PC-9 (cell line): ENCODE measurements at regions not wholly inside any gene's neighbourhood (a gene's known extent, or its start where the extent isn't known, plus 50 kb on each side); places are given as distances from the start of the nearest gene placed in this dataset.
"Not testable (repeated sequence)": the region's sequence is repeated elsewhere in the genome, so short reads cannot be mapped to it uniquely, and the experiment has no call there.

Source experiments
- BruUV-seq: library from RNA; stranded (reverse); fragments of 400-500 nt; replicated peaks from 2 replicates; lab custom pipeline; 2021; lab: Mats Ljungman, UMichigan
- CTCF ChIA-PET: fragments of 300-600 bp; sonication (Branson Sonifier 250); formaldehyde crosslinking; loops from one replicate; lab custom pipeline; 2022; ENCODE audit warnings: antibody characterized with exemption; lab: Charles Lee
- POLR2A ChIA-PET: fragments of 300-600 bp; sonication (Branson Sonifier 250); formaldehyde crosslinking; loops from one replicate; lab custom pipeline; 2022; ENCODE audit warnings: antibody characterized with exemption; ENCODE audit not compliant: unreplicated experiment; lab: Charles Lee
- DNase-seq, 2 experiments: peaks; one replicate each; pipeline versions ENCODE4 v3.0.0 to v3.0.0-alpha.2; 2015 to 2022; ENCODE audit warnings: mixed read lengths in 1 of 2
- H2AFZ ChIP-seq: fragments of 200-600 bp; sonication (generic); 2 replicates; pipeline ENCODE4 v1.8.1; 2017; ENCODE audit warnings: antibody characterized with exemption
- H3F3A ChIP-seq: fragments of 200-600 bp; sonication (generic); 2 replicates; pipeline ENCODE4 v1.8.1; 2017; ENCODE audit warnings: antibody characterized with exemption, mild to moderate bottlenecking, low read depth; ENCODE audit not compliant: insufficient read depth
- H3K27ac ChIP-seq: fragments of 200-600 bp; sonication (generic); 2 replicates; pipeline ENCODE4 v1.6.1; 2016; ENCODE audit warnings: mixed run types
- H3K27me3 ChIP-seq: fragments of 200-600 bp; sonication (generic); 2 replicates; pipeline ENCODE4 v1.6.1; 2016; ENCODE audit warnings: low read depth, mixed run types; ENCODE audit not compliant: insufficient read depth
- H3K36me3 ChIP-seq: fragments of 200-600 bp; sonication (generic); 2 replicates; pipeline ENCODE4 v1.6.1; 2016; ENCODE audit warnings: low read depth, mixed run types
- H3K4me1 ChIP-seq: fragments of 200-600 bp; sonication (generic); replicated peaks from 2 replicates; pipeline ENCODE4 v1.6.1; 2016; ENCODE audit warnings: mixed run types; ENCODE audit not compliant: insufficient read depth
- H3K4me2 ChIP-seq: fragments of 200-600 bp; sonication (generic); 2 replicates; pipeline ENCODE4 v1.6.1; 2017; ENCODE audit warnings: mixed run types
- H3K4me3 ChIP-seq: fragments of 200-600 bp; sonication (generic); 2 replicates; pipeline ENCODE4 v1.6.1; 2016; ENCODE audit warnings: mixed run types
- H3K79me2 ChIP-seq: fragments of 200-600 bp; sonication (generic); 2 replicates; pipeline ENCODE4 v1.6.1; 2017; ENCODE audit warnings: low read depth, mixed run types
- H3K9me2 ChIP-seq: fragments of 200-600 bp; sonication (generic); 2 replicates; pipeline ENCODE4 v1.8.1; 2017; ENCODE audit warnings: mild to moderate bottlenecking; ENCODE audit not compliant: insufficient read depth
- H3K9me3 ChIP-seq: fragments of 200-600 bp; sonication (generic); 2 replicates; pipeline ENCODE4 v1.8.1; 2016; ENCODE audit warnings: low read depth; ENCODE audit not compliant: insufficient read depth
- H4K20me1 ChIP-seq: fragments of 200-600 bp; sonication (generic); 2 replicates; pipeline ENCODE4 v1.8.1; 2017; ENCODE audit not compliant: insufficient read depth
- intact Hi-C: fragments of 100-400 bp; cut with micrococcal nuclease; formaldehyde crosslinking; loops from one replicate; pipeline ENCODE4 v1.10.0; 2022; ENCODE audit not compliant: unreplicated experiment

DNA sequence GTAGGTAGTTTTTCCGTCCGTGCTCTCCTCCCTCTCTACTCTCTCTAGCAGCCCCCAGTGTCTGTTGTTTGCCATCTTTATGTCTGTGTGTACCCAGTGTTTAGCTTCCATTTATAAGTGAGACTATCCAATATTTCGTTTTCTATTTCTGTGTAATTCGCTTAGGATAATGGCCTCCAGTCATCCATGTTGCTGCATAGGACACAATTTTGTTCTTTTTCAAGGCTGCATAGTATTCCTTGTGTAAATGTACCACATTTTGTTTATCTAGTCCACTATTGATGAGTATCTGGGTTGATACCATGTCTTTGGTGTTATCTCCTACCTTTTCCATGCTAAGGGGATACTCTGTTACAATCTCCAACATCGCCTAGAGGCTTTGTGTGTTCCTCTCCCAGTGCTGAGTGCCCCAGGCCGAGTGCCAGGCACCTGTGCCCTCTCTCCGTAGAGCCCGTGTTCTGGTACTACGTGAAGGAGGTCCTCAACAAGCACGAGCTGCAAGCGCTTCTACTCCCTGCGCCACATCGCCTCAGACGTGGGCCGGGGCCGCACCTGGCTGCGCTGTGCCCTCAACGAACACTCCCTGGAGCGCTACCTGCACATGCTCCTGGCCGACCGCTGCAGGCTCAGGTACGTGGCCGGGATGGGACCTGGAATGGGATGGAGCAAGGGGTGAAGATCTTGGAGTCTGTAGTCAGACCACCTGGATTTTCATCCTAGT, 51.0 kb downstream of the NPIPB11 start:
- H3K27me3 ChIP-seq, H3K4me3 ChIP-seq, intact Hi-C loops, H3K4me1 ChIP-seq, H3K27ac ChIP-seq, H3K9me3 ChIP-seq, H3K79me2 ChIP-seq, DNase-seq, H2AFZ ChIP-seq, H3K4me2 ChIP-seq, H3F3A ChIP-seq, POLR2A ChIA-PET, H4K20me1 ChIP-seq, BruUV-seq, H3K36me3 ChIP-seq, H3K9me2 ChIP-seq: not testable (repeated sequence)
- CTCF ChIA-PET, result interaction anchor here (0.6 kb wide), 1 partner anchor 464 kb away, joined by 8 read pairs; no protein-coding TSS in a partner anchor

DNA sequence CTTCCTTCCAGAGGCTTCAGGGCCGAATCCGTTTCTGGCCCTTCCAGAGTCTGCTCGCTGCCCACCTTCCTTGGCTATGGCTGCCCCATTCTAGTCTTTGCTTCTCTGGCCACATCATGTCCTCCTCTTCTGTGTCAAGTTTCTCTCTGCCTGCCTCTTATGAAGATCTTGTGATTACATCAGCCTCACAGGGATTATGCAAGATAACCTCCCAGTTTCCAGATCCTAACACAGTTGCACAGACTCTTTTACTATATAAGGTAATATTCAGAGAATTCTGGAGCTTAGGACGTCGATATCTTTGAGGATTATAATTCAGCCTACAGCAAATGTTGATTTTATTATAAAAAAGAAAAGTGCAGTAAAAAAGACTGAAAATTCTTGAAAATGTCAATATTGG, 52.1 kb downstream of the NPIPB11 start:
- DNase-seq, intact Hi-C loops, H3K9me3 ChIP-seq, CTCF ChIA-PET, H3K4me2 ChIP-seq, H3K36me3 ChIP-seq, H3K4me3 ChIP-seq, H3F3A ChIP-seq, H3K9me2 ChIP-seq, POLR2A ChIA-PET, H3K79me2 ChIP-seq, BruUV-seq, H4K20me1 ChIP-seq, H3K27ac ChIP-seq, H3K27me3 ChIP-seq, H2AFZ ChIP-seq: not testable (repeated sequence)
- peaks cover 12% of the 10 kb centered on the region; the same call in 1 of the 2 replicates for H3K4me1 ChIP-seq

DNA sequence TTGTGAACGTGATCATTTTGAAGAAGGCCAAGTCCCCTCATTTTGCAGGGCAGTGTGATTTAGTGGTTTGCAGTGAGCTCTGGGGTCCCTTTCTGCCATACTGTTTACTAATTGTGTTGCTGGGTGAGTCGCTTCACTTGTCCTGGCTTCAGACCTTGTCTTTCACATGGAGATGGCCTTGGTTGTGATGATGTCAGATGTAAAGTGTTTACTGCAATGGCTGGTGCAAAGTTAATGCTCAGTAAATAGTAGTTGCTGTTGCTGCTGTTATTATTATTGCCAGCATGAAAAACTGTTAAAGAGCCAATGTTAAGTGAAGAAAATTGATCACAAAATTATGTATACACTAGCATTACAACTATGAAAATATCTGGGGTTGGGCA, 53.9 kb downstream of the NPIPB11 start:
- POLR2A ChIA-PET, intact Hi-C loops, H3K4me2 ChIP-seq, H4K20me1 ChIP-seq, H3K36me3 ChIP-seq, H3K27ac ChIP-seq, DNase-seq, BruUV-seq, H3K27me3 ChIP-seq, H3K79me2 ChIP-seq, H3K4me3 ChIP-seq, H3F3A ChIP-seq, CTCF ChIA-PET, H3K9me2 ChIP-seq, H3K9me3 ChIP-seq, H2AFZ ChIP-seq: not testable (repeated sequence)
- H3K4me1 ChIP-seq, result peaks cover 12% of the 10 kb centered on the region; the same call in 1 of the 2 replicates

DNA sequence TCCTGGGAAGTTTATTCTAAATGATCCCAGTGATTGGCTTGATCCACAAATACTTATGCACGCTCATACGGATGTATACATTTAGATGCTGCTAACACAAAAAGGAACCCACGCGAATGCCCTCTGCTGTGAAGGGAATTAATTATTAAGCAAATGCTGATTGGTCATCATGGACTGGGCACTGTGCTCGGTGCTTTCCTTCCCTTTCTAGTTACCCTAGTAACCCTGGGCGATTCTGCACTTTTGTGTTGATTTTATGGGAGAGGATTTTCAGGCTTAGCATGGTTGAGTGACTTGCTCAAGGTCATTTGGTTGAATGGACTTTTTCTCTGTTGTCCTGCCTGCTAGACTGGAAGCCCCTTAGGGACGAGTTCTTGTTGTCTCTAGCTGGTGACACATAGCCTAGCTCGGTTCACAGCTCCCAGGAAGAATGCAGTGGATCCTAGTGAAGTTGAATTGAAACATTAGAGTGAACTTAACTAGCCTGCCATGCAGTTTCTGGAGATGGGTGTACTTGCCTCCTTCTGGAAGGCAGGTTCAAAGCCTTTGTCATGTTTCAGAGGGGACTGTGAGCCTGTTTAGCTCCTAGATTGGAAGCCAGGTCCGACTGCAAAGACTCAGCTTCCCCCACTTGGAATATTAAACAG, 54.4 kb downstream of the NPIPB11 start:
- H3K9me3 ChIP-seq, CTCF ChIA-PET, POLR2A ChIA-PET: not testable (repeated sequence)

GRCh38 chr16:29351271-29351969, 55.1 kb downstream of the NPIPB11 start:
- H2AFZ ChIP-seq, H3K79me2 ChIP-seq, H3K4me3 ChIP-seq, CTCF ChIA-PET, H4K20me1 ChIP-seq, intact Hi-C loops, DNase-seq, H3K9me3 ChIP-seq, H3K9me2 ChIP-seq, H3F3A ChIP-seq, POLR2A ChIA-PET, H3K4me2 ChIP-seq, H3K27me3 ChIP-seq, H3K27ac ChIP-seq, BruUV-seq, H3K36me3 ChIP-seq: not testable (repeated sequence)
- H3K4me1 ChIP-seq, result peaks cover 12% of the 10 kb centered on the region; the same call in 1 of the 2 replicates

More for the DNA sequence above, 54.4 kb downstream of the NPIPB11 start:
- H3K4me2 ChIP-seq, H3K9me2 ChIP-seq, H3K27me3 ChIP-seq, BruUV-seq, H4K20me1 ChIP-seq, H3K79me2 ChIP-seq, H2AFZ ChIP-seq, DNase-seq, H3K27ac ChIP-seq, intact Hi-C loops, H3K4me3 ChIP-seq, H3F3A ChIP-seq, H3K36me3 ChIP-seq: not testable (repeated sequence)
- peaks cover 12% of the 10 kb centered on the region; the same call in 1 of the 2 replicates for H3K4me1 ChIP-seq

GRCh38 chr16:29349966-29350365, 56.5 kb downstream of the NPIPB11 start:
- POLR2A ChIA-PET, result not testable (repeated sequence)

GRCh38 chr16:29348748-29349147, 57.8 kb downstream of the NPIPB11 start:
- H3K27ac ChIP-seq, H4K20me1 ChIP-seq, H3K4me2 ChIP-seq, DNase-seq, CTCF ChIA-PET, POLR2A ChIA-PET, H3K4me3 ChIP-seq, H3K79me2 ChIP-seq, intact Hi-C loops, H3F3A ChIP-seq, H3K9me3 ChIP-seq, BruUV-seq, H3K9me2 ChIP-seq, H3K27me3 ChIP-seq, H2AFZ ChIP-seq, H3K36me3 ChIP-seq: not testable (repeated sequence)
- H3K4me1 ChIP-seq, result peaks cover 12% of the 10 kb centered on the region; the same call in 1 of the 2 replicates

More at GRCh38 chr16:29349966-29350365, 56.5 kb downstream of the NPIPB11 start:
- H3K9me2 ChIP-seq, H3K79me2 ChIP-seq, H4K20me1 ChIP-seq, intact Hi-C loops, H3K9me3 ChIP-seq, H3K4me3 ChIP-seq, H3K36me3 ChIP-seq, H3K27ac ChIP-seq, CTCF ChIA-PET, H2AFZ ChIP-seq, BruUV-seq, H3K27me3 ChIP-seq, H3F3A ChIP-seq: not testable (repeated sequence)
- peak; percentile 58 to 71 for DNase-seq
- Histone ChIP-seq H3K4me2 (peak overlapping the region; percentile 34; the same call in 1 of the 2 replicates), H3K4me1 (peaks cover 12% of the 10 kb centered on the region; the same call in 1 of the 2 replicates)
